ENCODE measurements at regions not wholly inside any gene's neighbourhood (a gene's known extent, or its start where the extent isn't known, plus 50 kb on each side); places are given as distances from the start of the nearest gene placed in this dataset.

DNA sequence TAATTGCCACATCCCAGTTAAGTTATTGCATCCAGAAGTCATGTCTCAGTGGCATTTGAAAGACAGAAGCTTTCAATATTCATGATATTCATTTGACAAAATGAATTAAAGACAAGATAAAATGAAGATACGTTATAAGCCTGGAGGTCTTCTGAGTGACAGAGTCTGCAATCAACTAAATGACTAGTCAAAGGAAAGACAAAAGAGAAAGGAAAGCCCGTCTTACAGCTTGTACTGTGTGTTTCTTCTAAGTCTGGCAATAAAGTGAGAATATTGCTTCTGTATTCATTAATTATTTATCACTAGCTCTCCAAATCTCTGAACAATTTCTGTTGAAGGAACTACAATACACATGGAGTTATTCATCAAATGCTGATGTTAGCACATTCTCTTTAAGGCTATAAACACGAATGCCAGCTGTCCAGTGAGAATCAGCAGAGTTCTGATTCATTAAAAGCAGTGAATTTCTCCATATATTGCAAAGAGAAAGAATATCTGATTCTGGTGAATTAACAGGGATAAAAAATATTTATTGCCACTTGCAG, 70.7 kb downstream of the ATXN7L3B start:
- Histone ChIP-seq H3K36me3 (no peaks in the 10 kb centered on the region), H3K4me1 (no peaks in the 10 kb centered on the region), H3K27me3 (no peaks in the 10 kb centered on the region), H3K9me3 (no peaks in the 10 kb centered on the region), H3K4me3 (no peak overlapping the region), H3K27ac (no peak overlapping the region)
- intact Hi-C loops (cut with DNase I) = no loop called here
- WGBS, 2 donors = 39 to 63% methylated on average over 3 of the region's 3 CpGs
- TF ChIP-seq POLR2A (IDR thresholded peaks at IDR 0.05) (no peak), POLR2AphosphoS5 (IDR thresholded peaks at IDR 0.05) (no peak), EP300 (IDR thresholded peaks at IDR 0.05) (no peak)
- TF ChIP-seq, protein P1, sequence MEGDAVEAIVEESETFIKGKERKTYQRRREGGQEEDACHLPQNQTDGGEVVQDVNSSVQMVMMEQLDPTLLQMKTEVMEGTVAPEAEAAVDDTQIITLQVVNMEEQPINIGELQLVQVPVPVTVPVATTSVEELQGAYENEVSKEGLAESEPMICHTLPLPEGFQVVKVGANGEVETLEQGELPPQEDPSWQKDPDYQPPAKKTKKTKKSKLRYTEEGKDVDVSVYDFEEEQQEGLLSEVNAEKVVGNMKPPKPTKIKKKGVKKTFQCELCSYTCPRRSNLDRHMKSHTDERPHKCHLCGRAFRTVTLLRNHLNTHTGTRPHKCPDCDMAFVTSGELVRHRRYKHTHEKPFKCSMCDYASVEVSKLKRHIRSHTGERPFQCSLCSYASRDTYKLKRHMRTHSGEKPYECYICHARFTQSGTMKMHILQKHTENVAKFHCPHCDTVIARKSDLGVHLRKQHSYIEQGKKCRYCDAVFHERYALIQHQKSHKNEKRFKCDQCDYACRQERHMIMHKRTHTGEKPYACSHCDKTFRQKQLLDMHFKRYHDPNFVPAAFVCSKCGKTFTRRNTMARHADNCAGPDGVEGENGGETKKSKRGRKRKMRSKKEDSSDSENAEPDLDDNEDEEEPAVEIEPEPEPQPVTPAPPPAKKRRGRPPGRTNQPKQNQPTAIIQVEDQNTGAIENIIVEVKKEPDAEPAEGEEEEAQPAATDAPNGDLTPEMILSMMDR (IDR thresholded peaks at IDR 0.05) = no peak
- DNase-seq = no peak

DNA sequence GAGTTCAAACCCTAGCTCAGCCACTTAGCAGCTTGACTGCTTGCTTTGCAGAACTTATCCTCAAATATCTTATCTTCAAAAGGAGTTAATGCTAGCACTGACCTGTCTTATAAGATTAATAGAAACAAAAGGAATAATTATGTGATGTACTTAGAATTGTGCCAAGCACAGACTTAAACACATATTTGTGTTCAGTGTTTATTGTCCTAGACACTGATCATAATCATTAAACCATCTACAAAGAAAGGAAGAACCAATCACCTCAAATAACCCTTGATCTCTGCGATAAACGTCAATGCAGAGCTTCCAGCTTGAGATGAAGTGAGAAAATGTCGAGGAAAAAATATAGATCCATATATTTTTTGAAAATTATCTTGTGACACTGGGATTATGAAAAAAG, 73.1 kb downstream of the ATXN7L3B start:
- H3K27me3 ChIP-seq = no peaks in the 10 kb centered on the region
- WGBS, 2 donors = 66 to 78% methylated on average over 3 of the region's 3 CpGs
- no peak overlapping the region for H3K4me3 ChIP-seq
- no peaks in the 10 kb centered on the region for H3K4me1 ChIP-seq
- H3K27ac ChIP-seq = no peak overlapping the region
- no peak for DNase-seq
- TF ChIP-seq POLR2A (IDR thresholded peaks at IDR 0.05) (no peak), POLR2AphosphoS5 (IDR thresholded peaks at IDR 0.05) (no peak), EP300 (IDR thresholded peaks at IDR 0.05) (no peak)
- TF ChIP-seq, protein P1 (IDR thresholded peaks at IDR 0.05) = no peak
- H3K36me3 ChIP-seq = no peaks in the 10 kb centered on the region
- intact Hi-C loops (cut with DNase I) = no loop called here
- no peaks in the 10 kb centered on the region for H3K9me3 ChIP-seq

DNA sequence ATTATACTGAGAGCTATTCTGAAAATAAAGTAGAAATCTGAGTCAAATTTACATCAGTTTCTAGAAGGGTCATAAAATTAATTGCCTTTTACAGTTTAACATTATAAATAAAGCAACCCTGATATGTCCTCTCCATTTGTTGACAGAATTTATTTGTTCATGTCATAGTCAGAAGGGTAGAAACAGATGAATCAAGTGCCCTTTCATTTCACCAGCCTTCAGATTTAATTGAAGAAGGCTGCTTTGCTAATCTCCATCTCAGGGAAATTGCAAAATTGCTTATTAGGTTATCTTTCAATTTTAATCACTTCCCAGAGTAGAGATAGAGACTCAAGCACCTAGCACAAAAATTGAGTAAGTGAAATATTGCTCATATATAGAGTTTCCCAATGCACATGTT, 76.8 kb downstream of the ATXN7L3B start:
- Histone ChIP-seq H3K27me3 (no peaks in the 10 kb centered on the region), H3K9me3 (no peaks in the 10 kb centered on the region), H3K4me1 (no peaks in the 10 kb centered on the region), H3K36me3 (no peaks in the 10 kb centered on the region), H3K27ac (no peak overlapping the region), H3K4me3 (no peak overlapping the region)
- DNase-seq = no peak
- intact Hi-C loops (cut with DNase I) = no loop called here
- TF ChIP-seq EP300 (IDR thresholded peaks at IDR 0.05) (no peak), POLR2AphosphoS5 (IDR thresholded peaks at IDR 0.05) (no peak)

- no peak for DNase-seq
- Histone ChIP-seq H3K27ac (no peak overlapping the region), H3K9me3 (no peaks in the 10 kb centered on the region), H3K4me3 (no peak overlapping the region), H3K36me3 (no peaks in the 10 kb centered on the region), H3K4me1 (no peaks in the 10 kb centered on the region), H3K27me3 (no peaks in the 10 kb centered on the region)
- no peak for TF ChIP-seq EP300 (IDR thresholded peaks at IDR 0.05)
- TF ChIP-seq POLR2A (IDR thresholded peaks at IDR 0.05) = no peak
- TF ChIP-seq, protein P1 (IDR thresholded peaks at IDR 0.05) = no peak
- no peak for TF ChIP-seq POLR2AphosphoS5 (IDR thresholded peaks at IDR 0.05)
- WGBS, 2 donors = 49 to 72% methylated on average over 2 of the region's 2 CpGs
- intact Hi-C loops (cut with DNase I) = no loop called here
Measured at GRCh38 chr12:74619084-74619483, 81.4 kb downstream of the ATXN7L3B start.

DNA sequence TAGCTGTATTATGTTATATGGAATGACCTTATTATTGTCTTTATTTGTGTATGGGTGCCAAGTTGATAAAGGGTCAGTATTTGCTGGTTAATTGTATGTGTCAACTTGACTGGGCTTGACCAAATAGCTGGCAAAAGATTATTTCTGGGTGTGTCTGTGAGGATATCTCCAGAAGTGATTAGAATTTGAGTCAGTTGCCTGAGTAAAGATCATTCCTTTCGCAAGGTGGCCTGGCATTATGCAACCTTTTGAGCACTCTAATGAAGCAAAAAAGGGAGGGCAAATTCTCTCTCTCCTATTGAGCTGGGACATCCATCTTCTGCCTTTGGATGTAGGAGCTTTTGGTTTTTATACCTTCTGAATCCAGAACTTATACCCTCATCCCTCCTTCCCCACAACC, 82.2 kb downstream of the ATXN7L3B start:
- TF ChIP-seq POLR2A (IDR thresholded peaks at IDR 0.05) (no peak), EP300 (IDR thresholded peaks at IDR 0.05) (no peak), POLR2AphosphoS5 (IDR thresholded peaks at IDR 0.05) (no peak)
- TF ChIP-seq, protein P1 (IDR thresholded peaks at IDR 0.05) = no peak
- no peaks in the 10 kb centered on the region for H3K9me3 ChIP-seq
- intact Hi-C loops (cut with DNase I) = no loop called here
- DNase-seq = no peak
- no peaks in the 10 kb centered on the region for H3K4me1 ChIP-seq
- no peak overlapping the region for H3K27ac ChIP-seq
- no peaks in the 10 kb centered on the region for H3K27me3 ChIP-seq
- WGBS, 2 donors = 55 to 75% methylated on average over 1 of the region's 1 CpG
- no peak overlapping the region for H3K4me3 ChIP-seq
- H3K36me3 ChIP-seq = no peaks in the 10 kb centered on the region

All from sigmoid colon (tissue), 6 donors.